Peyer's patch (tissue), 4 donors: ENCODE measurements at regions not wholly inside any gene's neighbourhood (a gene's known extent, or its start where the extent isn't known, plus 50 kb on each side); places are given as distances from the start of the nearest gene placed in this dataset.
"Not testable (repeated sequence)": the region's sequence is repeated elsewhere in the genome, so short reads cannot be mapped to it uniquely, and the experiment has no call there.

Experiments used
- POLR2A ChIP-seq, 2 donors: fragments of 450-650 bp; IDR thresholded peaks; one replicate each; pipeline ENCODE4 v1.5.1; 2017; ENCODE audit warnings: antibody characterized with exemption in 2 of 2, mild to moderate bottlenecking in 2 of 2, moderate library complexity in 2 of 2
- TF ChIP-seq, protein P1 (sequence below), 6 experiments: fragments of 450-650 bp in 4 of 6; fragments of 200-600 bp in 2 of 6; sonication (generic) in 1 of 6; IDR thresholded peaks; one replicate each; pipeline ENCODE4 v1.5.1; 2017 to 2019; ENCODE audit warnings: antibody characterized with exemption in 6 of 6, mild to moderate bottlenecking in 3 of 6, moderate library complexity in 1 of 6

DNA sequence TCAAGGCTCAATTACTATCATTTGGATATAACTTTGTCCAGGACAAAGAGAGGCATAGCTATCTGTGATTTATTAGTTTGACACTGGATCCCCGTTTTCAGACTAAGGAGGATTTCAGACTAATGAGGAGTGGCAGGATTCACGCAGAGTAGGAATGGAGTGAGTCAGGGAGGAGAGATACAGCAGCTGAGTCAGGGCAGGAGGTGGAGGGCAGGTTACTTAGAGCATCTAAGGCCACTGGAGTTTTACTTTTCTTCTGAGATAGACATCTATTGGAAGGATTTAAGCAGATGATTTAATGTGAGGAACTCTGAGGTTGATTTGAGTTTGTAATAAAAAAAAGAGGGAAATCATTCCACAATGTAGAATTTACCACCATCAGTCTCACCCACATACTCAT lies 110.6 kb downstream of the RPIA start:
- TF ChIP-seq, protein P1, sequence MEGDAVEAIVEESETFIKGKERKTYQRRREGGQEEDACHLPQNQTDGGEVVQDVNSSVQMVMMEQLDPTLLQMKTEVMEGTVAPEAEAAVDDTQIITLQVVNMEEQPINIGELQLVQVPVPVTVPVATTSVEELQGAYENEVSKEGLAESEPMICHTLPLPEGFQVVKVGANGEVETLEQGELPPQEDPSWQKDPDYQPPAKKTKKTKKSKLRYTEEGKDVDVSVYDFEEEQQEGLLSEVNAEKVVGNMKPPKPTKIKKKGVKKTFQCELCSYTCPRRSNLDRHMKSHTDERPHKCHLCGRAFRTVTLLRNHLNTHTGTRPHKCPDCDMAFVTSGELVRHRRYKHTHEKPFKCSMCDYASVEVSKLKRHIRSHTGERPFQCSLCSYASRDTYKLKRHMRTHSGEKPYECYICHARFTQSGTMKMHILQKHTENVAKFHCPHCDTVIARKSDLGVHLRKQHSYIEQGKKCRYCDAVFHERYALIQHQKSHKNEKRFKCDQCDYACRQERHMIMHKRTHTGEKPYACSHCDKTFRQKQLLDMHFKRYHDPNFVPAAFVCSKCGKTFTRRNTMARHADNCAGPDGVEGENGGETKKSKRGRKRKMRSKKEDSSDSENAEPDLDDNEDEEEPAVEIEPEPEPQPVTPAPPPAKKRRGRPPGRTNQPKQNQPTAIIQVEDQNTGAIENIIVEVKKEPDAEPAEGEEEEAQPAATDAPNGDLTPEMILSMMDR (IDR thresholded peaks at IDR 0.05), result not testable (repeated sequence)
- not testable (repeated sequence) for TF ChIP-seq POLR2A (IDR thresholded peaks at IDR 0.05)
